Heart left ventricle (tissue), 16 donors: ENCODE measurements at regions not wholly inside any gene's neighbourhood (a gene's known extent, or its start where the extent isn't known, plus 50 kb on each side); places are given as distances from the start of the nearest gene placed in this dataset.
"Not testable (repeated sequence)": the region's sequence is repeated elsewhere in the genome, so short reads cannot be mapped to it uniquely, and the experiment has no call there.

Experiments
- ATAC-seq, 4 donors: fragments of 200-7000 bp; cut with Tn5 transposase; one replicate each; pipeline ENCODE4 v1.9.1; 2020 to 2022; ENCODE audit warnings: moderate library complexity in 4 of 4, mild to moderate bottlenecking in 3 of 4, moderate number of reproducible peaks in 1 of 4
- DNase-seq, 5 donors: peaks; one replicate each; pipeline ENCODE4 v3.0.0-alpha.2; 2020
- H3K27ac ChIP-seq, 12 donors: fragments of 200-600 bp; sonication (generic) in 4 of 12; one replicate each; pipeline versions ENCODE4 v1.5.0 to v1.8.0; 2016 to 2022; ENCODE audit warnings: mild to moderate bottlenecking in 2 of 12
- H3K27me3 ChIP-seq, 9 donors: fragments of 200-600 bp; sonication (generic) in 2 of 9; one replicate each; pipeline versions ENCODE4 v1.5.1 to v1.8.0; 2016 to 2022; ENCODE audit warnings: mild to moderate bottlenecking in 3 of 9
- H3K36me3 ChIP-seq, 9 donors: fragments of 200-600 bp; sonication (generic) in 2 of 9; one replicate each; pipeline versions ENCODE4 v1.5.0 to v1.8.0; 2018 to 2022; ENCODE audit warnings: mild to moderate bottlenecking in 2 of 9
- H3K4me1 ChIP-seq, 12 donors: fragments of 200-600 bp; sonication (generic) in 4 of 12; one replicate each; pipeline versions ENCODE4 v1.5.0 to v1.8.0; 2016 to 2022; ENCODE audit warnings: mild to moderate bottlenecking in 3 of 12
- H3K4me3 ChIP-seq, 12 donors: fragments of 200-600 bp; sonication (generic) in 4 of 12; one replicate each; pipeline versions ENCODE4 v1.5.0 to v1.8.0; 2017 to 2022; ENCODE audit warnings: mild to moderate bottlenecking in 9 of 12, moderate library complexity in 4 of 12
- H3K9me3 ChIP-seq, 12 donors: fragments of 200-600 bp; sonication (generic) in 4 of 12; one replicate each; pipeline versions ENCODE4 v1.5.0 to v1.8.0; 2016 to 2022; ENCODE audit warnings: mild to moderate bottlenecking in 1 of 12
- POLR2A ChIP-seq, 2 donors: fragments of 450-650 bp; IDR thresholded peaks; one replicate each; pipeline ENCODE4 v1.6.1; 2017; ENCODE audit warnings: antibody characterized with exemption in 2 of 2, mild to moderate bottlenecking in 2 of 2, moderate library complexity in 2 of 2
- WGBS, 4 donors: extraction: QIAGEN DNeasy Blood & Tissue Kit in 2 of 4; methylation state at CpG; one replicate each; pipeline versions ENCODE4 v1.1.5 to v1.1.7; 2013 to 2018; 5-methylcytosine and 5-hydroxymethylcytosine counted together
- intact Hi-C, 10 donors: fragments of 100-400 bp; cut with DNase I; formaldehyde crosslinking; loops; one replicate each; pipeline versions ENCODE4 v1.11.1 to v1.14.2; 2022
- TF ChIP-seq, protein P1 (sequence below), 12 donors: fragments of 200-600 bp; sonication (generic) in 4 of 12; IDR thresholded peaks; one replicate each; pipeline versions ENCODE4 v1.5.0 to v1.8.0; 2018 to 2022; ENCODE audit warnings: antibody characterized with exemption in 12 of 12, mild to moderate bottlenecking in 5 of 12
- donor health status: ischemic (EF 13 %, LVEDD 7.1; RV severe dilation, severe dysfunction).
- donor health status: healthy with polysubstance abuse.
- donor health status: DM: no; HTN: yes; CAD: no.
- donor health status: DM: no; HTN: no; CAD: no.
- donor health status: ischemic (EF 25% LVEDD 6.9; RV normal size, moderate dysfunction).
- donor health status: ischemic (EF 25% LVEDD 5.7; RV mildly dilated, moderate dysfunction).
- donor health status: healthy.
- donor health status: DM: yes; HTN: yes; CAD: no.
- donor health status: ischemic (EF 35%, LVEDD 5.7; RV mildly dilated, moderate dysfunction).
- donor health status: nonischemic (EF 11% LVEDD 7.7; RV severe dilation, severe dysfunction).
- donor health status: DM: yes; HTN: yes; CAD: no.
- donor health status: PGD.
- donor health status: ischemic (EF 29% LVEDD 5.4; RV normal size, mild dysfunction).
- donor health status: nonischemic (EF 23%, LVEDD 6.1; RV moderate dilation, normal function).

DNA sequence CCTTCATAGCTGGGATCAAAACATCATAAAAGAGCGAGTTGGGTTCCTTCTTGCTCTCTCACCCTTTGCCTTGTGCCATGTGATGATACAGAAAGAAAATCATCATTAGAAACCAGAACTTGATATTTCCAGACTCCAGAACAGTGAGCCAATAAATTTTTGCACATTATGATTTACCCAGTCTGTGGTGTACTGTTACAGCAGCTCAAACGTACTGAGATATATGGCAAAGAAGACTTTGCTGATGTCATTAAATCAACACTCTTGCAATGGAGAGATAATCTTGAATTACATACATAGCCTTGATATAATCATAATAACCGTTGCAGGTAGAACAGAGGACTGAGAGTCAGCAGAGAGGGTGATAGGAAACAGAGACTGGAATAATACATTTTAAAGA is 1271.6 kb downstream of the CDH12 start:
- Histone ChIP-seq H3K4me3 (no peak overlapping the region), H3K36me3 (peaks cover 0 to 12% (median 0%) of the 10 kb centered on the region in 9 donors), H3K27ac (no peak overlapping the region), H3K27me3 (no peaks in the 10 kb centered on the region), H3K9me3 (no peaks in the 10 kb centered on the region), H3K4me1 (no peaks in the 10 kb centered on the region)
- TF ChIP-seq POLR2A (IDR thresholded peaks at IDR 0.05): no peak
- intact Hi-C loops: no loop called here
- ATAC-seq (no peak), DNase-seq (no peak)
- 64 to 78% (median 71%) methylated on average over 3 of the region's 3 CpGs for WGBS, 4 donors

- TF ChIP-seq, protein P1, sequence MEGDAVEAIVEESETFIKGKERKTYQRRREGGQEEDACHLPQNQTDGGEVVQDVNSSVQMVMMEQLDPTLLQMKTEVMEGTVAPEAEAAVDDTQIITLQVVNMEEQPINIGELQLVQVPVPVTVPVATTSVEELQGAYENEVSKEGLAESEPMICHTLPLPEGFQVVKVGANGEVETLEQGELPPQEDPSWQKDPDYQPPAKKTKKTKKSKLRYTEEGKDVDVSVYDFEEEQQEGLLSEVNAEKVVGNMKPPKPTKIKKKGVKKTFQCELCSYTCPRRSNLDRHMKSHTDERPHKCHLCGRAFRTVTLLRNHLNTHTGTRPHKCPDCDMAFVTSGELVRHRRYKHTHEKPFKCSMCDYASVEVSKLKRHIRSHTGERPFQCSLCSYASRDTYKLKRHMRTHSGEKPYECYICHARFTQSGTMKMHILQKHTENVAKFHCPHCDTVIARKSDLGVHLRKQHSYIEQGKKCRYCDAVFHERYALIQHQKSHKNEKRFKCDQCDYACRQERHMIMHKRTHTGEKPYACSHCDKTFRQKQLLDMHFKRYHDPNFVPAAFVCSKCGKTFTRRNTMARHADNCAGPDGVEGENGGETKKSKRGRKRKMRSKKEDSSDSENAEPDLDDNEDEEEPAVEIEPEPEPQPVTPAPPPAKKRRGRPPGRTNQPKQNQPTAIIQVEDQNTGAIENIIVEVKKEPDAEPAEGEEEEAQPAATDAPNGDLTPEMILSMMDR (IDR thresholded peaks at IDR 0.05): no peak
- no peak for TF ChIP-seq POLR2A (IDR thresholded peaks at IDR 0.05)
- DNase-seq (no peak), ATAC-seq (no peak)
- Histone ChIP-seq H3K36me3 (no peaks in the 10 kb centered on the region), H3K4me1 (no peaks in the 10 kb centered on the region), H3K27ac (no peak overlapping the region), H3K27me3 (no peaks in the 10 kb centered on the region), H3K9me3 (no peaks in the 10 kb centered on the region), H3K4me3 (no peak overlapping the region)
- WGBS, 4 donors: 76 to 82% (median 77%) methylated on average over 4 of the region's 4 CpGs
- intact Hi-C loops: no loop called here
Observed at GRCh38 chr5:21574961-21575360, 1278.2 kb downstream of the CDH12 start.

- peak in 2 of 4 donors; percentile 13 to 65 for ATAC-seq
- Histone ChIP-seq H3K9me3 (no peaks in the 10 kb centered on the region), H3K4me1 (no peaks in the 10 kb centered on the region), H3K27ac (no peak overlapping the region), H3K36me3 (no peaks in the 10 kb centered on the region), H3K4me3 (peak overlapping the region in 2 of 12 donors; percentile 14 to 15), H3K27me3 (no peaks in the 10 kb centered on the region)
- intact Hi-C loops: no loop called here
- no peak for DNase-seq
- TF ChIP-seq POLR2A (IDR thresholded peaks at IDR 0.05): no peak
- TF ChIP-seq, protein P1 (IDR thresholded peaks at IDR 0.05): no peak
- WGBS, 4 donors: 49 to 68% (median 57%) methylated on average over 4 of the region's 4 CpGs
Observed at GRCh38 chr5:21574438-21574837, 1278.7 kb downstream of the CDH12 start.

DNA sequence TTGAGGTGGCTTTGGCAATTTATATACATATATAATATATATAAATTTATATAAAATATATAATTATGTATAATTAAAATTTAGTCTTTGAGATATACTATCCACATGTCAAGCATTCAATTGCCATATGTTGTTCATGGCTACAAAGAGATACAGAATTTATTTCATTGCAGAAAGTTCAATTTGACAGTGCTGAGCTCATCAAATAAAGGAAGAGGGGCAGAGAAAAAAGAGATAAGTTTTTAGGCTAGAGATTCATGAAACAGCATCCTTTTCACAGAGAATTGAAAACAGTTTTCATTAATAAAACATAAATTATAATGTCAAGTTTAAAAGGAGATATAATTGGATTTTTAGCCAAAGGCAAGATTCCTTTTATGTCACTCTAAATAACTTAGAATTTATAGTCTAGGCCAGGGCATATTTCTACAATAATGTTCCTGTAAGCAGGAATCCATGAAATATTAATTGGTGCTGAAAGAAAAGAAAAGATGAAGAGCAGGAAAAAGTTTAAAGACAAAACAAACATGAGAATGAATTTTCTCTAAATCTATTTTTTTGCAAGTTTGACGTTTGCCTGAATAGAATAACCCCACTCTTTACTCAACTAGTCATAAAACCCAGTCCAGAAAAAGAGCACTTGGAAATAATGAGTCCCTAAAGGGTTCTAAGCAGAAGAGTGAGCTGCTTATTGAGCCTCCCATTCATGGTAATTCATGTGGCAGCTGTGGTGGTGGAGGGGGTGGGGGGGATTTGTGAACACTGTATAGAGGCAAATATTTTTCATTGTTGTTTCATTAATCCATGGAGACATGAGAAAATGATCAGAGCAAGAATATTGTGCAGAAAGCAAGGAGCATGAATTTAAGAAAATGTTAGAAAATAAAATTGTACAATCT is 1279.5 kb downstream of the CDH12 start:
- DNase-seq (no peak), ATAC-seq (peak in 1 of 4 donors; percentile 30)
- H3K4me3 ChIP-seq: peak overlapping the region in 1 of 12 donors; percentile 15
- intact Hi-C loops: no loop called here
- H3K27ac ChIP-seq: no peak overlapping the region
- H3K27me3 ChIP-seq: no peaks in the 10 kb centered on the region
- WGBS, 4 donors: 53 to 65% (median 58%) methylated on average over 1 of the region's 1 CpG
- no peaks in the 10 kb centered on the region for H3K36me3 ChIP-seq
- no peaks in the 10 kb centered on the region for H3K4me1 ChIP-seq
- TF ChIP-seq POLR2A (IDR thresholded peaks at IDR 0.05): no peak
- TF ChIP-seq, protein P1 (IDR thresholded peaks at IDR 0.05): no peak
- H3K9me3 ChIP-seq: no peaks in the 10 kb centered on the region

DNA sequence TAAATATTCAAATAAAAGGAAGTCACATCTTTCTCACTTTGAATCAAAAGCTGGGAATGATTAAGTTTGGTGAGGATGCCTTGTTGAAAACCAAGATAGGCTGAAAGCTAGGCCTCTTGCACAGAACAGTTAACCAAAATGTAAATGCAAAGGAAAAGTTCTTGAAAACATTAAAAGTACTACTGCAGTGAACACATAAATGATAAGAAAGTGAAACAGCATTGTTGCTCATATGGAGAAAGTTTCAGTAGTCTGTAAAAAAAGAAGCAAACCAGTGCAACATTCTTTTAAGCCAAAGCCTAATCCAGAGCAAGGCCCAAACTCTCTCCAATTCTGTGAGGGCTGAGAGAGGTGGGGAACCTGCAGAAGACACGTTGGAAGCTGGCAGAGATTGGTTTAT is 1281.9 kb downstream of the CDH12 start:
- intact Hi-C loops, H3K27ac ChIP-seq, H3K27me3 ChIP-seq, ATAC-seq, H3K4me3 ChIP-seq, H3K9me3 ChIP-seq, H3K36me3 ChIP-seq, H3K4me1 ChIP-seq, DNase-seq: not testable (repeated sequence)
- WGBS, 4 donors: 66 to 76% (median 71%) methylated on average over 1 of the region's 1 CpG

- ATAC-seq, H3K9me3 ChIP-seq, H3K27ac ChIP-seq, H3K27me3 ChIP-seq, H3K36me3 ChIP-seq, H3K4me1 ChIP-seq, DNase-seq, intact Hi-C loops, H3K4me3 ChIP-seq: not testable (repeated sequence)
- 80 to 85% (median 83%) methylated on average over 2 of the region's 2 CpGs for whole genome bisulfite sequencing, 4 donors
Observed at GRCh38 chr5:21559109-21559508, 1294.0 kb downstream of the CDH12 start.

- H3K4me1 ChIP-seq, H3K27me3 ChIP-seq, H3K27ac ChIP-seq, ATAC-seq, DNase-seq, H3K4me3 ChIP-seq, intact Hi-C loops, H3K36me3 ChIP-seq, H3K9me3 ChIP-seq: not testable (repeated sequence)
- WGBS, 4 donors: 94 to 96% (median 95%) methylated on average over 2 of the region's 3 CpGs
Observed at GRCh38 chr5:21552263-21552662, 1300.9 kb downstream of the CDH12 start.

DNA sequence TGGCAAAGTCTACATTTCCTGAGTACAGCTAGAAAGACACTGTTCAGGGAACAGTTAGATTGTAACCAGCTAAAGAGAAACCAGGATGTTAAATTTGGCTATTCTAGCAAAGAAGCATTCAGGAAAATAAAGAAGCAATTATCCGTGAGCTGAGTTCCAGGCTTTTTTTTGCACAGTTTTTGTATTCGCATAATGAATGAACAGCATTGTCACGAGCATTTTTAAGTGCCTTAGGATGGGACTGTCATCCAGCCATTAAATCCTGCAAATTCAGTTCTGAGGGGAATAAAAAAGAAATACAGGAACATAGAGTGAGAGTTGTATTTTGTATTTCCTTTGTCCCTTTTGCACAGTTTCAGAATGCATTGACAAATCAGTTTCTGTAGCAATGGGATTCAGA is 1302.2 kb downstream of the CDH12 start:
- H3K4me3 ChIP-seq, DNase-seq, H3K27me3 ChIP-seq, H3K36me3 ChIP-seq, H3K4me1 ChIP-seq, H3K9me3 ChIP-seq, intact Hi-C loops, ATAC-seq, H3K27ac ChIP-seq: not testable (repeated sequence)
- WGBS, 4 donors: 83 to 93% (median 84%) methylated on average over 3 of the region's 3 CpGs
